ENCODE measurements at regions not wholly inside any gene's neighbourhood (a gene's known extent, or its start where the extent isn't known, plus 50 kb on each side); places are given as distances from the start of the nearest gene placed in this dataset.
A peak's percentile ranks its signal among the peaks of the same experiment; 100 is the strongest.

- no peaks in the 10 kb centered on the region for H3K36me3 Mint-ChIP-seq
- no peaks in the 10 kb centered on the region for H3K27me3 Mint-ChIP-seq
- H3K27ac Mint-ChIP-seq = no peak overlapping the region
These were observed 440.5 kb downstream of the BRINP1 start for GRCh38 chr9:118928722-118929121.

DNA sequence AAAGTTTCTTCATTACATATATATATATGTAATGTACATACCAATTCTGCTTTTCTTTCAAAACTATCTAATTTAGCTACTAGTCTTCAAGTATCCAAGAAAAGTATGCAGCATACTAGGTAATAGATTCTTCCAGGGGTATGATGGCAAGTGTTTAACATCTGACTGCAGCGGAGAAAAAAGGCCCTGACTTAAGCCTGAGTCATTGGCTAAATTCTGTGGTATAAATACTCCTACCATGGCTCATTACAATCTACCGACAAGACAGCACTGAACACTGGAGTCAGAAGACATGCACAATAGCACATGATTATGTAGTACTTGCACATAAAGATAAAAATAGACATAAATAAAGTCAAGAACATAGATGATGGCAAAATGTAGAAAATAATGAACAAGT, 439.9 kb downstream of the BRINP1 start:
- ChIA-PET CTCF (ENCODE audit: partially characterized antibody) (no interaction called here), POLR2A (ENCODE audit: partially characterized antibody) (no interaction called here)
- Mint-ChIP-seq H3K36me3 (no peaks in the 10 kb centered on the region), H3K27ac (no peak overlapping the region), H3K9me3 (peaks cover 0 to 13% (median 4%) of the 10 kb centered on the region in 8 donors), H3K4me3 (no peak overlapping the region), H3K27me3 (no peaks in the 10 kb centered on the region), H3K4me1 (no peaks in the 10 kb centered on the region)
- Histone ChIP-seq H3K27ac (ENCODE audit: low read depth, low read length) (no peak overlapping the region), H3K36me3 (ENCODE audit: insufficient read depth, low read length) (no peaks in the 10 kb centered on the region), H3K4me3 (ENCODE audit: low read length in 2 of 2) (no peak overlapping the region), H3K4me1 (ENCODE audit: insufficient read depth, low read length) (no peaks in the 10 kb centered on the region), H3K27me3 (ENCODE audit: insufficient read depth, low read length) (no peaks in the 10 kb centered on the region), H3K9me3 (ENCODE audit: control insufficient read depth in 1 of 2, low read length in 2 of 2) (no peaks in the 10 kb centered on the region)
- no peak for DNase-seq
- intact Hi-C loops (cut with micrococcal nuclease) = no loop called here

More at GRCh38 chr9:118928722-118929121, 440.5 kb downstream of the BRINP1 start:
- DNase-seq = no peak
- Mint-ChIP-seq H3K4me1 (no peaks in the 10 kb centered on the region), H3K9me3 (peaks cover 0 to 15% (median 4%) of the 10 kb centered on the region in 8 donors), H3K4me3 (no peak overlapping the region)
- CTCF ChIA-PET (ENCODE audit: partially characterized antibody) = no interaction called here
- intact Hi-C loops (cut with micrococcal nuclease) = no loop called here
- Histone ChIP-seq H3K9me3 (ENCODE audit: control insufficient read depth in 1 of 2, low read length in 2 of 2) (no peaks in the 10 kb centered on the region), H3K36me3 (ENCODE audit: insufficient read depth, low read length) (no peaks in the 10 kb centered on the region), H3K4me1 (ENCODE audit: insufficient read depth, low read length) (no peaks in the 10 kb centered on the region), H3K27me3 (ENCODE audit: insufficient read depth, low read length) (no peaks in the 10 kb centered on the region), H3K27ac (ENCODE audit: low read depth, low read length) (no peak overlapping the region), H3K4me3 (ENCODE audit: low read length in 2 of 2) (no peak overlapping the region)
- POLR2A ChIA-PET (ENCODE audit: partially characterized antibody) = no interaction called here

DNA sequence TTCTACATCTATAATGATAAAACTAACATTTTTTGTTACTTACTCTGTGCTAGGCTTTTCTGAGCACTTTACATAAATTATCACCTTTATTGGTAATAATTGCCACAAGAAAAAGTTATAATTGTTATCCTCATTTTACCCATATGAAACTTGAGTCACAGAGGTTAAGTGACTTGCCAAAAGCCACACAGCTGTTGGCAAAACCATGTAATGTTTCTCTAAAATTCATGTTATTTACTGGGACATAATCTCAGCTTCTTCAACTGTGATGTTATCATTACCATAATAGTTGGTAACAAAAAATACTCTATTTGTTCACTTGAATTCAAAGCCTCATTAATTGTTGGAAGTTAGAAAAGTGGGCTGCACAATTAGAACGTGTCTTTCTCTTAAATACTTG, 437.3 kb downstream of the BRINP1 start:
- H3K4me3 Mint-ChIP-seq = no peak overlapping the region
- H3K9me3 ChIP-seq (ENCODE audit: control insufficient read depth in 1 of 2, low read length in 2 of 2) = no peaks in the 10 kb centered on the region
- ChIA-PET POLR2A (ENCODE audit: partially characterized antibody) (no interaction called here), CTCF (ENCODE audit: partially characterized antibody) (no interaction called here)
- H3K36me3 Mint-ChIP-seq = no peaks in the 10 kb centered on the region
- H3K4me1 Mint-ChIP-seq = no peaks in the 10 kb centered on the region
- DNase-seq = no peak
- intact Hi-C loops (cut with micrococcal nuclease) = no loop called here
- no peaks in the 10 kb centered on the region for H3K27me3 ChIP-seq (ENCODE audit: insufficient read depth, low read length)
- H3K4me3 ChIP-seq (ENCODE audit: low read length in 2 of 2) = no peak overlapping the region
- no peak overlapping the region for H3K27ac ChIP-seq (ENCODE audit: low read depth, low read length)
- H3K36me3 ChIP-seq (ENCODE audit: insufficient read depth, low read length) = no peaks in the 10 kb centered on the region
- H3K4me1 ChIP-seq (ENCODE audit: insufficient read depth, low read length) = no peaks in the 10 kb centered on the region
- H3K9me3 Mint-ChIP-seq = peaks cover 0 to 11% (median 4%) of the 10 kb centered on the region in 8 donors
- no peaks in the 10 kb centered on the region for H3K27me3 Mint-ChIP-seq
- no peak overlapping the region for H3K27ac Mint-ChIP-seq

DNA sequence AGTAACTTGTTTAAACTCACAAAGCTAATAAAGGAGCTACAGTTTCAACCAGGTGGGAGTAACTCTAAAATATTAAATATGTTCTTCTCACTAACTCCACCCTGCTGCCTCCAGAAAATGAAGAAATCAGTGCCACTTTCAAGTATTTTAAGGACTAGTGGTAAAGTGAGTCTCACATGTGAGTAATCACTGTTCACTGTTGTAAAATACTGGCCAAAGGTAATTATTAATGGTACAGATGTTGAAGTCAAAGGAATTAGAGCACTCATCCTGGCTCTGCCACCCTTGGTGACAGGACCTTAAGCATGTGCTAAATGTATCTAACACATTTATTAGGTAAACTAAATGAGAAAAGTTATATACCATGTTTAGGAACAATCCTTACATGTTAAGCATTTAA, 430.7 kb downstream of the BRINP1 start:
- CTCF ChIA-PET (ENCODE audit: partially characterized antibody) = no interaction called here
- H3K36me3 ChIP-seq (ENCODE audit: insufficient read depth, low read length) = no peaks in the 10 kb centered on the region
- Mint-ChIP-seq H3K27ac (no peak overlapping the region), H3K27me3 (no peaks in the 10 kb centered on the region), H3K9me3 (peaks cover 3 to 11% (median 6%) of the 10 kb centered on the region in 8 donors), H3K36me3 (no peaks in the 10 kb centered on the region), H3K4me1 (no peaks in the 10 kb centered on the region), H3K4me3 (no peak overlapping the region)
- DNase-seq = no peak
- POLR2A ChIA-PET (ENCODE audit: partially characterized antibody) = no interaction called here
- no peak overlapping the region for H3K27ac ChIP-seq (ENCODE audit: low read depth, low read length)
- intact Hi-C loops (cut with micrococcal nuclease) = no loop called here
- H3K4me3 ChIP-seq (ENCODE audit: low read length in 2 of 2) = no peak overlapping the region
- no peaks in the 10 kb centered on the region for H3K27me3 ChIP-seq (ENCODE audit: insufficient read depth, low read length)
- H3K9me3 ChIP-seq (ENCODE audit: control insufficient read depth in 1 of 2, low read length in 2 of 2) = no peaks in the 10 kb centered on the region
- H3K4me1 ChIP-seq (ENCODE audit: insufficient read depth, low read length) = no peaks in the 10 kb centered on the region

DNA sequence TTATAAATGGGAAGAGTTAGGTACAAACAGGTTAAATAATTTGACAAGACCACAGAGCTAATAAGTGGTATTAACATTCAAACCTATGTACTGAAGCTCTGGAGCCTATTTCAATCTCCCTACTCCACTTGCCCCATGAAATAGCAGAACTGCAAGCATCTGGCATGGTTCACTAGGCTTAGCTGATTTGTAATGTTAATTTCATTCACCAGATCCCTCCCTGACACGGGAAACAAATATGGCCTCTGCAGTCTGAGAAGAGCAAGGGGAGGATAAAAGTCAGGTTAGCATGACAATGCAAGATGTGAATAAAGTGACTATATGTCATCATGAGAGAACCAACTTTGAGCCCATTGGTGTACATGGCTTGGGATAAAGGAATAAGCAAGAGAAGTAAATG, 428.8 kb downstream of the BRINP1 start:
- no peak overlapping the region for H3K27ac ChIP-seq (ENCODE audit: low read depth, low read length)
- Mint-ChIP-seq H3K4me3 (peak overlapping the region in 1 of 8 donors; percentile 66), H3K36me3 (no peaks in the 10 kb centered on the region), H3K9me3 (peaks cover 3 to 9% (median 8%) of the 10 kb centered on the region in 8 donors), H3K27me3 (no peaks in the 10 kb centered on the region), H3K27ac (no peak overlapping the region), H3K4me1 (no peaks in the 10 kb centered on the region)
- H3K4me1 ChIP-seq (ENCODE audit: insufficient read depth, low read length) = no peaks in the 10 kb centered on the region
- ChIA-PET CTCF (ENCODE audit: partially characterized antibody) (no interaction called here), POLR2A (ENCODE audit: partially characterized antibody) (no interaction called here)
- no peaks in the 10 kb centered on the region for H3K27me3 ChIP-seq (ENCODE audit: insufficient read depth, low read length)
- no peaks in the 10 kb centered on the region for H3K36me3 ChIP-seq (ENCODE audit: insufficient read depth, low read length)
- no peak overlapping the region for H3K4me3 ChIP-seq (ENCODE audit: low read length in 2 of 2)
- DNase-seq = no peak
- no peaks in the 10 kb centered on the region for H3K9me3 ChIP-seq (ENCODE audit: control insufficient read depth in 1 of 2, low read length in 2 of 2)
- intact Hi-C loops (cut with micrococcal nuclease) = no loop called here

GRCh38 chr9:118946669-118947068, 422.6 kb downstream of the BRINP1 start:
- Mint-ChIP-seq H3K27me3 (no peaks in the 10 kb centered on the region), H3K9me3 (peaks cover 0 to 9% (median 4%) of the 10 kb centered on the region in 8 donors), H3K36me3 (no peaks in the 10 kb centered on the region), H3K4me1 (no peaks in the 10 kb centered on the region), H3K27ac (no peak overlapping the region), H3K4me3 (no peak overlapping the region)
- no peaks in the 10 kb centered on the region for H3K9me3 ChIP-seq (ENCODE audit: control insufficient read depth in 1 of 2, low read length in 2 of 2)
- H3K4me3 ChIP-seq (ENCODE audit: low read length in 2 of 2) = no peak overlapping the region
- no peaks in the 10 kb centered on the region for H3K4me1 ChIP-seq (ENCODE audit: insufficient read depth, low read length)
- H3K27me3 ChIP-seq (ENCODE audit: insufficient read depth, low read length) = no peaks in the 10 kb centered on the region
- CTCF ChIA-PET (ENCODE audit: partially characterized antibody) = no interaction called here
- POLR2A ChIA-PET (ENCODE audit: partially characterized antibody) = no interaction called here
- no peak overlapping the region for H3K27ac ChIP-seq (ENCODE audit: low read depth, low read length)
- DNase-seq = no peak
- intact Hi-C loops (cut with micrococcal nuclease) = no loop called here
- no peaks in the 10 kb centered on the region for H3K36me3 ChIP-seq (ENCODE audit: insufficient read depth, low read length)

- Histone ChIP-seq H3K9me3 (ENCODE audit: control insufficient read depth in 1 of 2, low read length in 2 of 2) (no peaks in the 10 kb centered on the region), H3K27ac (ENCODE audit: low read depth, low read length) (no peak overlapping the region), H3K4me1 (ENCODE audit: insufficient read depth, low read length) (no peaks in the 10 kb centered on the region), H3K27me3 (ENCODE audit: insufficient read depth, low read length) (no peaks in the 10 kb centered on the region), H3K4me3 (ENCODE audit: low read length in 2 of 2) (no peak overlapping the region), H3K36me3 (ENCODE audit: insufficient read depth, low read length) (no peaks in the 10 kb centered on the region)
- no peaks in the 10 kb centered on the region for H3K36me3 Mint-ChIP-seq
- ChIA-PET POLR2A (ENCODE audit: partially characterized antibody) (no interaction called here), CTCF (ENCODE audit: partially characterized antibody) (no interaction called here)
- no peak overlapping the region for H3K4me3 Mint-ChIP-seq
- H3K27ac Mint-ChIP-seq = no peak overlapping the region
- no peak for DNase-seq
- intact Hi-C loops (cut with micrococcal nuclease) = no loop called here
- no peaks in the 10 kb centered on the region for H3K27me3 Mint-ChIP-seq
- H3K9me3 Mint-ChIP-seq = peaks cover 0 to 8% (median 4%) of the 10 kb centered on the region in 8 donors
- no peaks in the 10 kb centered on the region for H3K4me1 Mint-ChIP-seq
These were observed 414.4 kb downstream of the BRINP1 start for GRCh38 chr9:118954857-118955256.

DNA sequence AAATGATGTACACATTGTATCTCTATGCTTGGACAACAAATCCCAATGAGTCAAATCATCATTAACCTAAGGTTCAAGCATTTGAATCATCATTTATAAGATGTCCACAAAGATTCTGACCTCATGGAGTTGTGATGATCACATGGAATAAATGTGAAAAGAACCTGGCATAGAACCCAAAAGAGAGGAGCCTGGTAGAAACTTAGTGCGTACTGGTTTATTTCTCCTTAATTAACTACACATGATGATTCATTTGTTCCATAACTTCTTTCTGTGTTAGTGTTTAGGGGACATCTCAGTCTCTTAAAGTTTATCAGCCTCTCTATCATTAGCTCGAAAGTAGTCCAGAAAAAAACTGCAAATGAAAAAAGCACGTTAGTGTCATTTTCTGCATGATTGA, 411.6 kb downstream of the BRINP1 start:
- H3K36me3 ChIP-seq (ENCODE audit: insufficient read depth, low read length) = no peaks in the 10 kb centered on the region
- no peaks in the 10 kb centered on the region for H3K36me3 Mint-ChIP-seq
- no peak overlapping the region for H3K4me3 Mint-ChIP-seq
- H3K4me1 ChIP-seq (ENCODE audit: insufficient read depth, low read length) = no peaks in the 10 kb centered on the region
- H3K4me1 Mint-ChIP-seq = no peaks in the 10 kb centered on the region
- no peak overlapping the region for H3K27ac ChIP-seq (ENCODE audit: low read depth, low read length)
- no peak for DNase-seq
- CTCF ChIA-PET (ENCODE audit: partially characterized antibody) = no interaction called here
- H3K27me3 Mint-ChIP-seq = no peaks in the 10 kb centered on the region
- H3K4me3 ChIP-seq (ENCODE audit: low read length in 2 of 2) = no peak overlapping the region
- intact Hi-C loops (cut with micrococcal nuclease) = no loop called here
- no peaks in the 10 kb centered on the region for H3K9me3 ChIP-seq (ENCODE audit: control insufficient read depth in 1 of 2, low read length in 2 of 2)
- no peaks in the 10 kb centered on the region for H3K27me3 ChIP-seq (ENCODE audit: insufficient read depth, low read length)
- no peak overlapping the region for H3K27ac Mint-ChIP-seq
- H3K9me3 Mint-ChIP-seq = peaks cover 0 to 9% (median 2%) of the 10 kb centered on the region in 8 donors
- POLR2A ChIA-PET (ENCODE audit: partially characterized antibody) = no interaction called here

All from CD4-positive, alpha-beta memory T cell (primary cell).